GM19035 (cell line): ENCODE measurements at regions not wholly inside any gene's neighbourhood (a gene's known extent, or its start where the extent isn't known, plus 50 kb on each side); places are given as distances from the start of the nearest gene placed in this dataset.

Experiments used
- ATAC-seq: cut with Tn5 transposase; IDR thresholded peaks from one replicate; pipeline ENCODE4 v1.9.1; 2021; ENCODE audit not compliant: unreplicated experiment

DNA sequence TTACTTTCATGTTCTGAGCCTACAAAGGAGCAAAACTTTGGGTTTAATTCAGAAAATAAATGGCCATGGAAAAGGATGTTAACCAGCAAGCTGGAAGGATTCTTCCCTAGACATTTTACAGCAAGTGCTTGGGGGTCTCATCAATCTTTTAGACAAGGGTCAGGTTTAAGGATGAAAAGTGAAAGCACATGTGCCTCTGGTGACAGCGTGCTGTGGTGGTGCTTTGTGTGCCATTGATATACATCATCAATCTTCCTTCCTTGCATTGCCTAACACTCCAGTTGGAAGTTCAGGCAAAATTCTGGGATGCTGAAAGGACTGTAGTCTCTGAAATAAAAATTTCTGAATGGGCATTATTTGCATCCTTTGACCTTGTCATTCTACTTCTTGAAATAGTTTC is 171.2 kb downstream of the KCNE4 start:
- no peak for ATAC-seq

DNA sequence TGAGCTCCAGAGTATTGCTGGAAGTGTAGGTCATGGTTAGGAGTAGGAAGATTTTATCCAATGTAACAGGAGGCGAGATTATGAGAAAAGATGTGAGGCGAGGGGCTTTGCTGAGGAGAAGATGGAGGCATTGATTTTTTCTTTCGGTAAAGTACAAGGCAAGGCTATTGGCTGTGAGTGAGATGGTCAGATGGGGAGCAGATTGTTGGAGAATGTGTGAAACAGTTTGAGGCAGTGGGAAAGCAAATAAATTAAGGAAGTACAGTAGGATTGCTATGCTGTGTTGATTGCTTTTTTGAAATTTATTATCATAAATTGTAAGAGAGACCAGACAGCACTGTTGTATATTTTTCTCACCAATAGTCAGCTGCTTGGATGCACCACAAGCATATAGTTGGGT is 173.3 kb downstream of the KCNE4 start:
- ATAC-seq, result no peak

- no peak for ATAC-seq
Measured at GRCh38 chr2:223226264-223226663, 174.3 kb downstream of the KCNE4 start.

DNA sequence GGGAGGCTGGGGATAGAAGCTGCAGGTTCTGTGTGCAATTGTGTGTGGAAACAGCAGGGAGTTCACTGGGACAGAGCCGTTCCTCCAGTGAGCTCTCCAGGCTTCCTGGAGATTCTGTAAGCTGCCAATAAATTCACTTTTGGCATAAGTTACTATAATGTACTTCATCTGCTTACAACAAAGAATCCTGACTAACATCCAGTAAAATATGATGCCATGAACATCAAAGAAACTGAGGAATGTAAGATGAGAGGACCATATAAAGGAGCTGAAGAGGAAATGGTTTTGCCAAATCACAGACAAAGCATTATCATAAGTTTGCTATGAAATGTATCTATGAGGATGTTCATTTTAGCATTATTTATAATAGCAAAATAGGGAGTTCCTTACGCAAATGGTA is 175.3 kb downstream of the KCNE4 start:
- ATAC-seq, result no peak

DNA sequence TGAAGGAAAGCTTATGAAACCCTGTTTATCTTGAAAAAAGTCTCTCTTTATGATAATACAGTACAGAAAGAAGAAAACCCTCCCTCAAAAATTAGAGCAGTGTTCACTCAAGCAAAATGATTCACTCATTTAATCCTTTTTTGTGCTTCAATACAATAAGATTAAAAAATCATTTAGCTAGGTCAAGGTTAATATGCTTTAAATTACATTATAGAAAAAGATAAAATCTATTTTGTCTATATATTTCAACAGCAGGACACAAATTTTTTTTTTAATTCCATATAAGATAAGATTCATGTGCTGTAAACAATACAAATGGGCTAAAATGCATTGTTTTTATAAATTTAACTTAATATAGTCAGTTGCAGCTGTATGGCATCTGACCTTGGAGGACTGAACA is 176.9 kb downstream of the KCNE4 start:
- ATAC-seq, result no peak

GRCh38 chr2:223230352-223230751 is 178.4 kb downstream of the KCNE4 start:
- ATAC-seq, result no peak

- no peak for ATAC-seq
Measured at GRCh38 chr2:223232285-223232684, 180.3 kb downstream of the KCNE4 start.

- no peak for ATAC-seq
Measured at GRCh38 chr2:223232896-223233295, 180.9 kb downstream of the KCNE4 start.

DNA sequence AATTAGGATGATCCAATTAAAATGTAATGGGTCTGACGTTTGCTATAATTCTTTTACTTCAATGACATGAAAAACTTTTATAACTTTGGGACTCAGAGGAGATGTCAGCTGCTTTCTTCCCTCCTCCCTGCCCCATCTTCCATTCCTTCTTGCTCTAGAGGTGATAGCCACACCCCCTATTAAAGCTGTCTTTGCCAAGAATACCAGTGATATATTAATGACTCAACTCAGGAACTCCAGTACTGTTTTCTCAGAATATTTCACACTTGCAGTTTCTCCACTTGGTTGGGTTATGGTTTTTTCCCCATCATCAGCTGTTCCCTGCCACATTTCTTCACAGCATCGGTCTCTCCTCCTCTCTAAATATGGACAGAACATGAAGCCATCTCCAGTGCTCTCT is 184.0 kb downstream of the KCNE4 start:
- no peak for ATAC-seq

DNA sequence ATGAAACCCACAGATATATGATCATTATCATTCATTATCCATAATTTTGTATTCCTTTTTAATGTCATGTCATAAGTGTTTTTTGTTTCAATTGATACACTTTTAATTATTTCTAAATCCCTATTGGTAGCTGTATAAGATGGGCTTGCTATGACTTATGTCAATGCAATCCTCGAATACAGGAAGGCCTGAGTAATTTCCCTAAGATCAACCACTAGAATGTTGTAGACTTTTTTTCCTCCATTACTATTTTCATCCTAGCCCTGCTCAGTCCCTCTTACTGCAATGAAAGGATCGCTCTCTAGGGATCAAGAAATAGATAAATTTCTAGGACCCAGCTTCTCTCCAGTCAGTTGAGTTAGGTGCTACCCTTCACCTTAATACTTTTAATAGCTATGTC is 186.3 kb downstream of the KCNE4 start:
- ATAC-seq, result no peak

DNA sequence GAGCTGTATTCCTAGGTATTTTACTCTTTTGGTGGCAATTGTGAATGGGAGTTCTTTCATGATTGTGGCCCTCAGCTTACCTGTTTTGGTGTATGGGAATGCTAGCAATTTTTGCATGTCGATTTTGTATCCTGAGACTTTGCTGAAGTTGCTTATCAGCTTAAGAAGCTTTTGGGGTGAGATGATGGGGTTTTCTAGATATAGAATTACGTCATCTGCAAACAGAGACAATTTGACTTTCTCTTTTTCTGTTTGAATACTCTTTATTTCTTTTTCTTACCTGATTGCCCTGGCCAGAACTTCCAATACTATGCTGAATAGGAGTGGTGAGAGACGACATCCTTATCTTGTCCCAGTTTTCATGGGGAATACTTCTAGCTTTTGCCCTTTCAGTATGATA is 191.2 kb downstream of the KCNE4 start:
- ATAC-seq, result no peak

DNA sequence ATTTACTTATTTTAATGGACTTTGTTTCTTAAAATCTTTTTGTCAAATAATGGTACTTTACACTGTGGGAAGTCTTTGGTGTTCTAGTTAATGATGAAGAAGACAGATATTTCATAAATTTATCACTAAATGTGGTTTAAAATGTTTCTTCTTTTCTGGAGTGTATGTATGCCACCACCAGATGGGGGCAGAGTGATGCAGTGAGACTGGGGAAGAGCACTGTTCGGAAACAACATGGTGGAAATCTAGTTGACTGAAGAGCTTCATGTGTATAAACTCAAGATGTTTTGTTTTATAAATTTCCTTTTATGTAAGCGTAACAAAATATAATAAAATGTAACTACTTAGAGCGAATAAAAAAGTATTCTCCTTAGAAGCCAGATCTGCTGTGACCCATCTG is 195.1 kb downstream of the KCNE4 start:
- ATAC-seq, result no peak

DNA sequence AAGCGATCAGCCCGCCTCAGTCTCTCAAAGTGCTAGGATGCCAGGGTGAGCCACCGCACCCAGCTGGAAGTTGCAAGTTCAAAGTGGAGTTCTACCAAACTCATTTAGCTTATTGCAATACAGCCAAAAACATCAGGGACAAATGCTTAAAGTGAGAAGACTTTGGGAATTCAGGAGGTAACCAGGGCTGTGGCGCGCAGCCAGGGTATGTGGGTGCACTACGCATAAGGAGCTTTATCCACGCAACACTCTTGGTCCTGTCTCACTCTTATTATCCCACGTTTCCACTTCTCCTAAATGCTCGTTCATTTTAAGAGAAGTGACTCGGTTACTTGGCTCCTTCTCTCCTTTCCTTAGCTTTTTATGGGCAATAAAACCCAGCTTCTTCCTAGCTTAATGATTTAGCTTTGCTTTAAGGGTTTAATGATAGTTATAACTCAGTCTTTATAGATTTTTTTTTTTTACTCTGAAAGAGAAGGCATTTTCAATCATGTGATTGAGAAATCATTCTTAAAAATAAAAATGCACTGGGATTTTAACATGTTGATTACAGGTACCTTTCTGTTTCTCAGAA is 199.8 kb downstream of the KCNE4 start:
- no peak for ATAC-seq

DNA sequence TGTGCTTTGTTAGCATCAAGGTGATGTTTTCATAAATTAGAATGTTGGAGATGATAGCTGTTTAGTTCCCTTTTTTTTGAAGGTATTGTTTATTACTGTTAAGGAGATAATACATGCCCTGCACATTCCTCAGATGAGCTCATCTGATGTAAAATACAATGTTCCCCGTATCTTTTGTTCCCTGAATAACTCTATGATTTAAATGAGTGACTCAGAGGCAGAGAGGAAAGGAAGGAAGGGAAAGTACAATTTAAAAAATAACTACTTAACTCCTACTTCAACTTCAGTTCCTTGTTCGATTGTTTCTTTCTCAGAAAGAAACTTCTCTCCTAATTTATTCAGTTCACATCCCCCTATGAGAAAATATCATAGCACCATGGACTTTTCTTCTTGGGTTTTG is 208.7 kb downstream of the KCNE4 start:
- no peak for ATAC-seq

DNA sequence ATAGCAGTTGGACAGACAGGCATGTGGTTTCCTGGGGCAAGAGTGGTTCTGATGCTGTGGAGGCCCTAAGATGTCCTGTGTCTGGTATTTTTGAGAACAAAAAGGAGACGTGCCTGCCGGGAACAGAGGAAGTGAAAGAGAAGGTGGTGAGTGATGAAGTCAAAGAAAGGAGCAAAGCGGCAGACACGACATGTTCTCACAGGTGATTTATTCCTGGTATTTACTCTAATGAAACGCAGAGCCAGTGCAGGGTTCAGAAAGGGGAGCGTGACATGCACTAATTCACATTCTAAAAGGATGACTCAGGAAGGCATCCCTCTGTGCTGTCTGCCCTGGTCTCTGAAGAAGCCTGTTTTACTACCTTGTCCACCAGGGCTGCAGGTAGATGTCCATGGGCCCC is 211.0 kb downstream of the KCNE4 start:
- no peak for ATAC-seq

- no peak for ATAC-seq
Measured at GRCh38 chr2:223264541-223265193, 212.7 kb downstream of the KCNE4 start.

GRCh38 chr2:223267160-223267951 is 215.4 kb downstream of the KCNE4 start:
- no peak for ATAC-seq

- no peak for ATAC-seq
Measured at GRCh38 chr2:223269386-223269785, 217.4 kb downstream of the KCNE4 start.

- no peak for ATAC-seq
Measured at GRCh38 chr2:223270548-223270947, 218.6 kb downstream of the KCNE4 start.

DNA sequence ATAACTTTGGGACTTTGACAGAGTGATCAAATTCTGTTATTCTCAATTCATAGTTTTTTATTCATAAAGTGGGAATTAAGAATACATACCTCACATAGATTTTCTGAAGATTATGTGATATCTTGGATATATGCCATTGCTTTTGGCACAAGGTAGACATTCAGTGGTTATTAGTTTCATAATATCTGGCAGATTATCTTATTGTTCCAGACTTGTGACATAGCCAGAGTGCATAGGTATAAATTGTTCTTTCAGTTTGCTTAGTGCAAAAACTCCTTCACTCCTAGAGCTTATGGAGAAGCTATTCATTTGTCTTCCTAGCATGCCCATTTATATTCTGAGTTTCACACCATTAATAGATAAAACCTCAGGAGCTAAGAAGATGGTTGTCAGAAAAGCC is 222.0 kb downstream of the KCNE4 start:
- ATAC-seq, result no peak

DNA sequence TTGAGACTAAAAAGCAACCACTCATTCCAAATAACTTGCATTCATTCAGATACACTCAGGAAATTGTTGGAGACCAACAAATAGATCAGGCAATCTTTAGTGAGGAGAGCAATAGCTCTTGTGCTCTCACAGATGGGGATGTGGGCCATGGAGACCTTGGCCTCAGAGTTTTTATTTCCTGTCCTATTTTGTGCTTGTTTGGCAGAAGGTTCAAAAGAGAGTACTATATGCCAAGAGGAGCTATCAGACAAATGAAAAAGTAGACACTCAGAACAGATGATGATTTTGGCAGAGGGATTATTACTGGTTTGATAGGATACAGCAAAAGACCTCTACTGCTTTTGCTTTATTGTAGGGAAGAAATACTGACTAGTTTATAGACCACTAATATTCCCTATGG is 230.2 kb downstream of the KCNE4 start:
- no peak for ATAC-seq

DNA sequence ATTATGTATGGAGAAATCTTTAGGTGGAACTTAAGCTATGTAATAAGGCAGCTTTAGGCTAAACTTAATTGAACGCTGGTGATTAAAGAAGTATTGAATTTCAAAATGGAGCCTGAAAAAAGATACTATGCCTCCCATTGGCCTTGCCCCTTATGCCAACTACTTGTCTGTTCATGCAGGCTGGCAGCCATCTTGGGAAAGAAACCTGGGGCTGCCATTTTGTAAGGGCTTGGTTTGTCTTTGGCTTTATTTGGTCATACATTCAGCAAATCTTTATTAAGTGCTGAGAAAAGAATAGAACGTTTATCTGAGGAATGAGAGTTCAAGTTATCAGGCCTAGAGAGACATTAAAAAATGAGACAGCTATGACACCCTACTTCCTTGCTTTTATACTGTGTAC is 231.3 kb downstream of the KCNE4 start:
- ATAC-seq, result no peak
